BE2C (cell line): ENCODE measurements at regions not wholly inside any gene's neighbourhood (a gene's known extent, or its start where the extent isn't known, plus 50 kb on each side); places are given as distances from the start of the nearest gene placed in this dataset.

Experiments
- DNase-seq: peaks from one replicate; pipeline ENCODE4 v3.0.0-alpha.2; 2020
- H3K27me3 ChIP-seq: fragments of 250-450 bp; sonication (Bioruptor Pico); 2 replicates; pipeline ENCODE4 v1.5.1; 2020; ENCODE audit warnings: mild to moderate bottlenecking
- H3K36me3 ChIP-seq: fragments of 250-450 bp; sonication (Bioruptor Pico); 2 replicates; pipeline ENCODE4 v1.5.1; 2020; ENCODE audit warnings: mild to moderate bottlenecking
- H3K4me1 ChIP-seq: fragments of 250-450 bp; sonication (Bioruptor Pico); 2 replicates; pipeline ENCODE4 v1.5.1; 2020
- H3K4me3 ChIP-seq: 2 replicates; pipeline ENCODE4 v1.5.1; 2011; ENCODE audit warnings: low read depth, low read length
- H3K9me3 ChIP-seq: fragments of 250-450 bp; sonication (Bioruptor Pico); 2 replicates; pipeline ENCODE4 v1.5.1; 2020
- CTCF ChIP-seq: IDR thresholded peaks from 2 replicates; pipeline ENCODE4 v1.5.1; 2012; ENCODE audit warnings: mild to moderate bottlenecking, low read depth, low read length

DNA sequence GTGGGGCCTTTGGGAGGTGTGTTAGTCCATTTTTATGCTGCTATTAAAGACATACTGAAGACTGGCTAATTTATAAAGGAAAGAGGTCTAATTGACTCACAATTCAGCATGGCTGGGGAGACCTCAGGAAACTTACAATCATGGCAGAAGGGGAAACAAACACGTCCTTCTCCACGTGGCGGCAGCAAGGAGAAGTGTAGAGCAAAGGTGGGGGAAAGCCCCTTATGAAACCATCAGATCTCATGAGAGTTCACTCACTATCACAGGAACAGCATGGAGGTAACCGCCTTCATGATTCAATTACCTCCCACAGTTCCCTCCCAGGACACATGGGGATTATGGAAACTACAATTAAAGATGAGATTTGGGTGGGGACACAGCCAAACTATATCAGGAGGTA, 187.1 kb upstream of the OSR1 start:
- no peaks in the 10 kb centered on the region for H3K4me1 ChIP-seq
- no peaks in the 10 kb centered on the region for H3K27me3 ChIP-seq
- no peak overlapping the region for H3K4me3 ChIP-seq
- 0 out of 2 replicates have a peak, but pooled peaks have one; percentile 10 for TF ChIP-seq CTCF
- H3K36me3 ChIP-seq: no peaks in the 10 kb centered on the region
- DNase-seq: no peak
- H3K9me3 ChIP-seq: no peaks in the 10 kb centered on the region

GRCh38 chr2:19543663-19544383, 185.4 kb upstream of the OSR1 start:
- no peaks in the 10 kb centered on the region for H3K9me3 ChIP-seq
- no peak for TF ChIP-seq CTCF
- no peaks in the 10 kb centered on the region for H3K36me3 ChIP-seq
- H3K4me1 ChIP-seq: no peaks in the 10 kb centered on the region
- no peak overlapping the region for H3K4me3 ChIP-seq
- no peak for DNase-seq
- no peaks in the 10 kb centered on the region for H3K27me3 ChIP-seq

- no peak for DNase-seq
- Histone ChIP-seq H3K27me3 (no peaks in the 10 kb centered on the region), H3K36me3 (no peaks in the 10 kb centered on the region), H3K4me3 (no peak overlapping the region), H3K4me1 (no peaks in the 10 kb centered on the region), H3K9me3 (no peaks in the 10 kb centered on the region)
- no peak for TF ChIP-seq CTCF
Observed at GRCh38 chr2:19542796-19543662, 184.6 kb upstream of the OSR1 start.

GRCh38 chr2:19541884-19542283, 183.5 kb upstream of the OSR1 start:
- Histone ChIP-seq H3K36me3 (no peaks in the 10 kb centered on the region), H3K9me3 (no peaks in the 10 kb centered on the region), H3K4me1 (no peaks in the 10 kb centered on the region), H3K27me3 (no peaks in the 10 kb centered on the region), H3K4me3 (no peak overlapping the region)
- DNase-seq: no peak
- TF ChIP-seq CTCF: no peak

GRCh38 chr2:19540739-19541525, 182.5 kb upstream of the OSR1 start:
- H3K4me3 ChIP-seq: no peak overlapping the region
- H3K36me3 ChIP-seq: no peaks in the 10 kb centered on the region
- H3K4me1 ChIP-seq: no peaks in the 10 kb centered on the region
- no peak for TF ChIP-seq CTCF
- H3K27me3 ChIP-seq: no peaks in the 10 kb centered on the region
- no peaks in the 10 kb centered on the region for H3K9me3 ChIP-seq
- DNase-seq: no peak
